AG04450 (cell line): ENCODE measurements at regions not wholly inside any gene's neighbourhood (a gene's known extent, or its start where the extent isn't known, plus 50 kb on each side); places are given as distances from the start of the nearest gene placed in this dataset.

Experiments used
- CTCF ChIA-PET: fragments of 300-600, 350-600 bp; formaldehyde crosslinking; extraction: SDS; loops from one replicate; lab custom pipeline; 2022; ENCODE audit warnings: antibody characterized with exemption, inconsistent platforms; lab: Charles Lee
- POLR2A ChIA-PET: fragments of 350-600 bp; formaldehyde crosslinking; extraction: SDS; loops from one replicate; lab custom pipeline; 2021; ENCODE audit warnings: antibody characterized with exemption, inconsistent platforms; lab: Yijun Ruan, JAX
- DNase-seq: peaks from one replicate; pipeline ENCODE4 v3.0.0-alpha.2; 2011; ENCODE audit warnings: low read depth, low spot score
- H3K27ac ChIP-seq: one replicate; pipeline ENCODE4 v1.5.1; 2012; ENCODE audit warnings: low read depth, low read length, control low read depth
- H3K27me3 ChIP-seq: one replicate; pipeline ENCODE4 v1.6.0; 2012; ENCODE audit warnings: low read length; ENCODE audit not compliant: control insufficient read depth, insufficient read depth
- H3K4me3 ChIP-seq: 2 replicates; pipeline ENCODE4 v1.5.1; 2011; ENCODE audit warnings: mild to moderate bottlenecking, low read depth, low read length, control low read depth
- H3K9me3 ChIP-seq: 2 replicates; pipeline ENCODE4 v1.5.1; 2012; ENCODE audit warnings: low read length; ENCODE audit not compliant: control insufficient read depth, insufficient read depth
- CTCF ChIP-seq: IDR thresholded peaks from 2 replicates; pipeline ENCODE4 v1.5.1; 2011; ENCODE audit warnings: low read depth, low read length, control low read depth, inconsistent platforms

GRCh38 chr3:74303711-74304110, 310.7 kb downstream of the CNTN3 start:
- ChIA-PET CTCF (interaction anchor here (1.4 kb wide), 1 partner anchor 36 kb away, joined by 4 read pairs; no protein-coding TSS in a partner anchor), POLR2A (no interaction called here)
- TF ChIP-seq CTCF, result no peak
- DNase-seq, result no peak
- no peak overlapping the region for H3K4me3 ChIP-seq
- H3K27me3 ChIP-seq, result no peaks in the 10 kb centered on the region
- no peak overlapping the region for H3K27ac ChIP-seq
- no peaks in the 10 kb centered on the region for H3K9me3 ChIP-seq

GRCh38 chr3:74302969-74303368, 311.5 kb downstream of the CNTN3 start:
- POLR2A ChIA-PET, result no interaction called here
- no peak overlapping the region for H3K4me3 ChIP-seq
- CTCF ChIA-PET, result interaction anchor here (1.4 kb wide), 2 partner anchors 35 to 74 kb away, joined by 4 read pairs; no protein-coding TSS in a partner anchor
- no peaks in the 10 kb centered on the region for H3K27me3 ChIP-seq
- H3K9me3 ChIP-seq, result no peaks in the 10 kb centered on the region
- TF ChIP-seq CTCF, result no peak
- DNase-seq, result no peak
- no peak overlapping the region for H3K27ac ChIP-seq

GRCh38 chr3:74302281-74302680, 312.2 kb downstream of the CNTN3 start:
- DNase-seq, result no peak
- CTCF ChIA-PET, result interaction anchor here (1.4 kb wide), 2 partner anchors 34 to 75 kb away, joined by 4 read pairs; no protein-coding TSS in a partner anchor
- Histone ChIP-seq H3K27ac (no peak overlapping the region), H3K27me3 (no peaks in the 10 kb centered on the region), H3K9me3 (no peaks in the 10 kb centered on the region), H3K4me3 (no peak overlapping the region)
- POLR2A ChIA-PET, result no interaction called here
- no peak for TF ChIP-seq CTCF

- Histone ChIP-seq H3K4me3 (no peak overlapping the region), H3K9me3 (no peaks in the 10 kb centered on the region), H3K27ac (no peak overlapping the region), H3K27me3 (no peaks in the 10 kb centered on the region)
- CTCF ChIA-PET, result no interaction called here
- TF ChIP-seq CTCF, result no peak
- no peak for DNase-seq
- POLR2A ChIA-PET, result no interaction called here
Observed at GRCh38 chr3:74301056-74301455, 313.4 kb downstream of the CNTN3 start.

- ChIA-PET POLR2A (no interaction called here), CTCF (no interaction called here)
- H3K9me3 ChIP-seq, result no peaks in the 10 kb centered on the region
- no peaks in the 10 kb centered on the region for H3K27me3 ChIP-seq
- no peak overlapping the region for H3K4me3 ChIP-seq
- H3K27ac ChIP-seq, result no peak overlapping the region
- no peak for TF ChIP-seq CTCF
- no peak for DNase-seq
Observed at GRCh38 chr3:74295479-74295878, 319.0 kb downstream of the CNTN3 start.
